PFSK-1 (cell line): ENCODE measurements at regions not wholly inside any gene's neighbourhood (a gene's known extent, or its start where the extent isn't known, plus 50 kb on each side); places are given as distances from the start of the nearest gene placed in this dataset.

Experiments
- FOXP2 ChIP-seq: optimal IDR thresholded peaks from 2 replicates; pipeline ENCODE3; 2011; ENCODE audit warnings: borderline replicate concordance, control low read depth, inconsistent platforms; ENCODE audit not compliant: insufficient read depth; ENCODE audit errors: extremely low read length, extremely low read depth
- POLR2AphosphoS5 ChIP-seq: IDR thresholded peaks from 2 replicates; pipeline ENCODE4 v1.6.1; 2012; ENCODE audit warnings: low read depth, mild to moderate bottlenecking, control low read depth, low read length, moderate library complexity
- SIN3A ChIP-seq: IDR thresholded peaks from 2 replicates; pipeline ENCODE4 v1.6.1; 2012; ENCODE audit warnings: mild to moderate bottlenecking, low read length, moderate library complexity, borderline replicate concordance; ENCODE audit not compliant: insufficient read depth
- TAF1 ChIP-seq: IDR thresholded peaks from 2 replicates; pipeline ENCODE4 v1.6.1; 2012; ENCODE audit warnings: low read length, control low read depth, borderline replicate concordance; ENCODE audit not compliant: insufficient read depth
- TF ChIP-seq, protein P1 (sequence below), 2 experiments: IDR thresholded peaks; 2 replicates each; pipeline versions ENCODE4 v1.6.1 to v1.8.0; 2011 to 2012; ENCODE audit warnings: low read depth in 2 of 2, low read length in 2 of 2, control low read depth in 1 of 2, inconsistent platforms in 1 of 2, mild to moderate bottlenecking in 1 of 2, moderate library complexity in 1 of 2; ENCODE audit not compliant: insufficient read depth in 1 of 2

DNA sequence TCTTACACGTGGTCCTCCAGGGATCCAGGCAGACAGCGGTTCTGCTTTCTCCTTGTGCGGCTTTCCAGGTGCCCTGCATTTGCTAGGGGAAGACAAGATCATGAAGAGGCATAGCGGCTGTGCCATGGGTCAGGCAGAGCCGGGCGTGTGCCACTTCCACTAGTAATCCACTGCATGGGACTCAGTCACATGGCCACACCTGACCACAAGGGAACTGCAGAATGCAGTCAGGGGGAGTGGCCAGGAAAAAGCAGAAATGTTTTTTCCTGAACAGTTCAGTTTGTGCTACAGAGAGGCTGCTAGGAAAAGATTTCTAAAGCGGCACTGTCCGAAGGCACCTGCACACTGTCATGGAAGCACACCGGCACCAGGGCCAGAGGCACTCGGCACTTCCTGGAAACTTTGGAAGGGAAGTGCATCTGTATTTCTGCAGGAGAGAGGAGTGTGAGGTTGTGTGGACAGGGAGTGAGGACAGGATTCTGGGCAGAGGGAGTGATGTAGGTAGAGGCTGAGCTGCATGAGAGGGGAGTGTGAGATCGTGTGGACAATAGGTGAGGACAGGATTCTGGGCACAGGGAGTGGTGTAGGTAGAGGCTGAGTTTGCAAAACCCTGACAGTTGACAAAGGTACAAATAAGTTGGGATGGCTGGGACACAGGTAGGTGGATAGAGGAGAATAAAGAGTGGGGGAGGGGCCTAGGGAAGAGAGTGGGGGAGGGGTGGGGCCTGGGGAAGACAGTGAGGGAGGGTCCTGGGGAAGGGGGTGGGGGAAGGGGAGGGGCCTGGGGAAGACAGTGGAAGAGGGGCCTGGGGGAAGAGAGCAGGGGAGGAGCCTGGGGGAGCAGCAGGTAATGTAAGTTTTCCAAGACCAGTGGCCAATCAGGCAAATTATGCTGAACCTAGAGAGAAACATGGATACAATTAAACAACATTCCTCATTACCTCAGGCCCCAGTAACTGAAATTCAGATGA lies 1436.3 kb downstream of the TBC1D22A start:
- TF ChIP-seq SIN3A, result no peak
- TF ChIP-seq, protein P1, sequence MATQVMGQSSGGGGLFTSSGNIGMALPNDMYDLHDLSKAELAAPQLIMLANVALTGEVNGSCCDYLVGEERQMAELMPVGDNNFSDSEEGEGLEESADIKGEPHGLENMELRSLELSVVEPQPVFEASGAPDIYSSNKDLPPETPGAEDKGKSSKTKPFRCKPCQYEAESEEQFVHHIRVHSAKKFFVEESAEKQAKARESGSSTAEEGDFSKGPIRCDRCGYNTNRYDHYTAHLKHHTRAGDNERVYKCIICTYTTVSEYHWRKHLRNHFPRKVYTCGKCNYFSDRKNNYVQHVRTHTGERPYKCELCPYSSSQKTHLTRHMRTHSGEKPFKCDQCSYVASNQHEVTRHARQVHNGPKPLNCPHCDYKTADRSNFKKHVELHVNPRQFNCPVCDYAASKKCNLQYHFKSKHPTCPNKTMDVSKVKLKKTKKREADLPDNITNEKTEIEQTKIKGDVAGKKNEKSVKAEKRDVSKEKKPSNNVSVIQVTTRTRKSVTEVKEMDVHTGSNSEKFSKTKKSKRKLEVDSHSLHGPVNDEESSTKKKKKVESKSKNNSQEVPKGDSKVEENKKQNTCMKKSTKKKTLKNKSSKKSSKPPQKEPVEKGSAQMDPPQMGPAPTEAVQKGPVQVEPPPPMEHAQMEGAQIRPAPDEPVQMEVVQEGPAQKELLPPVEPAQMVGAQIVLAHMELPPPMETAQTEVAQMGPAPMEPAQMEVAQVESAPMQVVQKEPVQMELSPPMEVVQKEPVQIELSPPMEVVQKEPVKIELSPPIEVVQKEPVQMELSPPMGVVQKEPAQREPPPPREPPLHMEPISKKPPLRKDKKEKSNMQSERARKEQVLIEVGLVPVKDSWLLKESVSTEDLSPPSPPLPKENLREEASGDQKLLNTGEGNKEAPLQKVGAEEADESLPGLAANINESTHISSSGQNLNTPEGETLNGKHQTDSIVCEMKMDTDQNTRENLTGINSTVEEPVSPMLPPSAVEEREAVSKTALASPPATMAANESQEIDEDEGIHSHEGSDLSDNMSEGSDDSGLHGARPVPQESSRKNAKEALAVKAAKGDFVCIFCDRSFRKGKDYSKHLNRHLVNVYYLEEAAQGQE (IDR thresholded peaks at IDR 0.05; ENCODE audit: insufficient read depth in 1 of 2, low read depth in 2 of 2, low read length in 2 of 2), result no peak
- no peak for TF ChIP-seq TAF1
- no peak for TF ChIP-seq FOXP2
- no peak for TF ChIP-seq POLR2AphosphoS5

DNA sequence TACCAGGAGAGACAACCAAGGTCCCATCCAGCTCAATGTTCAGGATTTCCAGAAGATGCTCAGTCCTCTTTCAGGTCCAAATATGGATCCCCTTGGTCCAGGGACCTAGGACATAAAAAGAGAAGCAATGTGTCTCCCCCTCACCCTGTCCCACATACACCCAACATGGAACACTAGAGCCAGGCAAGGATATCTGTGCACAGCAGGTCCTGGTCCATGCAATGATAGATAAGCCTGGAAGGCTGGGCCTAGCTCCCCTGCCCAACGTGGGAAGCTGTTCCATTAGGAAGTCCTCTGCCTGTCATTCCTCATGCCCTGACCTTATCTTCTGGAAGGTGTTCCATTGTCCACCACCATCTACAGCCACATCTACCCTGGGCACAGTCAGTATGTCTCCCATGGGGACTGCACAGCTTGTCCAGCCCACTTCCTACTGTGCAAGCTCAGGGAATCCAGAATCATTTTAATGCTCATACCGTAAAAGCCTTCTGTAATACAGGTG lies 1434.8 kb downstream of the TBC1D22A start:
- TF ChIP-seq FOXP2 (no peak), TAF1 (no peak), POLR2AphosphoS5 (no peak), SIN3A (no peak)
- TF ChIP-seq, protein P1 (IDR thresholded peaks at IDR 0.05; ENCODE audit: insufficient read depth in 1 of 2, low read depth in 2 of 2, low read length in 2 of 2), result no peak

DNA sequence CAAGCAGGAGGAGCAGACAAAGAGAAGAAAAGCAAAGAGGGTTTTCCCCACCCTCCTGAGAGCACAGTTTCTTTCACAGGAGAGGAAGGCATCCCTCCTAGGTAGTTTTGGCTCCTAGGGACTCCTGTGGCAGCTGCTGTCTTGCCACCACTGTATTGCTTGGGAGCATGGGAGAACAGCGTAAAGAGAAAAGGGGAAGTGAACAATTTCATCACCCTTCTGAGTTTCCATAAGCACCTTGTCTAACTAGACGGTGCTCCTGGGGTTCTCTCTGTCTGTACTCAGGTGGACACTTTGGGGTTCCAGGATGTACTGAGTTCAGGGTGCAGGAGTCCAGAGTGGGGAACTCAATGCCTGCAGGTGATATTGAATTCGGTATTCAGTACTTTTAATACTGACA lies 1430.5 kb downstream of the TBC1D22A start:
- TF ChIP-seq, protein P1 (IDR thresholded peaks at IDR 0.05; ENCODE audit: insufficient read depth in 1 of 2, low read depth in 2 of 2, low read length in 2 of 2), result no peak
- TF ChIP-seq SIN3A, result no peak

DNA sequence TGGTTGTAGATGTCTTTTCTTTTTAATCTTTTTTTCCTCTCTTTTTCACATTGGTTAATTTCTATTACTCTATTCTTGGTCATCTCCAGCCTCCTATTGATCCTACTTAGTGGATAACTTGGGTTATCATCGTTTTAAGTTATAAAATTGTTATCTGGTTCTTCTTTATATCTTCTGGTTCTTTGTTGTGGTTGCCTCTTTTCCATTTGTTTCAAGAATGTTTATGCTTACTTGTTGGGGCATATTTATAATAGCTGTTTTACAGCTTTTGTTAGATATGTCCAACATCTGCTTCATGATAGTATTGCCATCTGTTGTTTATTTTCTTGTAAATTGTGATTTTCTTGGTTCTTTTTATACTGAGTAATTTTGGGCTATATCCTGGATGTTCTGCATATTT lies 1429.6 kb downstream of the TBC1D22A start:
- no peak for TF ChIP-seq POLR2AphosphoS5
- no peak for TF ChIP-seq FOXP2

DNA sequence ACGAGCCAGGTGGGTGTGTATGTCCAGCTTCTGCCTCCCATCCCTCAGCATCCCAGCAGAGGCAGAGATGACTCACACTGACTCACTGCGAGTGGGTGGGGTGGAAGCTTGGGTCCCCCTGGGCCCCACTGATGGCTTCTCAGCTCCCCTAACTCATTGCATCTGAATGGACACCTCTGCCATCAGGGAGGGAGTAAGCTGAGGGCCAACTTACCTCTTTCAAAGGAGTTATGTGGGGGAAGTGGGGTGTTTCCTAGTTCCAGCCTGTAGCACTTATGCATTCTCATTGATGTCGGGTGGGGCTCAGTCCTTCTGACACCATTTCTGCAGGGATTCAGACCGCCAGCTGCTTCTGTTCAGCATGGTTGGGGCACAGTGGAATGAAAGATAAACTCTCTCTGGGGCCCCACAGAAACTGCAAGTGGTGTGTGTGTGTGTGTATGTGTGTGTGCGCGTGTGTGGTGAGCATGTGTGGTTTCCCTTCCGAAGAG lies 1425.8 kb downstream of the TBC1D22A start:
- TF ChIP-seq POLR2AphosphoS5 (no peak), FOXP2 (no peak), TAF1 (no peak), SIN3A (no peak)
- TF ChIP-seq, protein P1 (IDR thresholded peaks at IDR 0.05; ENCODE audit: insufficient read depth in 1 of 2, low read depth in 2 of 2, low read length in 2 of 2), result no peak
